Inflammatory macrophage treated with lipopolysaccharide for 1 hour (primary cell): ENCODE measurements at regions not wholly inside any gene's neighbourhood (a gene's known extent, or its start where the extent isn't known, plus 50 kb on each side); places are given as distances from the start of the nearest gene placed in this dataset.
"Not testable (repeated sequence)": the region's sequence is repeated elsewhere in the genome, so short reads cannot be mapped to it uniquely, and the experiment has no call there.

Experiments
- DNase-seq, 2 donors: peaks; one replicate each; pipeline ENCODE4 v3.0.0-alpha.2; 2020 to 2022

GRCh38 chr5:30581198-30581935 lies 612.1 kb upstream of the CDH6 start:
- DNase-seq, result no peak

- no peak for DNase-seq
Measured at GRCh38 chr5:30574761-30575160, 618.7 kb upstream of the CDH6 start.

DNA sequence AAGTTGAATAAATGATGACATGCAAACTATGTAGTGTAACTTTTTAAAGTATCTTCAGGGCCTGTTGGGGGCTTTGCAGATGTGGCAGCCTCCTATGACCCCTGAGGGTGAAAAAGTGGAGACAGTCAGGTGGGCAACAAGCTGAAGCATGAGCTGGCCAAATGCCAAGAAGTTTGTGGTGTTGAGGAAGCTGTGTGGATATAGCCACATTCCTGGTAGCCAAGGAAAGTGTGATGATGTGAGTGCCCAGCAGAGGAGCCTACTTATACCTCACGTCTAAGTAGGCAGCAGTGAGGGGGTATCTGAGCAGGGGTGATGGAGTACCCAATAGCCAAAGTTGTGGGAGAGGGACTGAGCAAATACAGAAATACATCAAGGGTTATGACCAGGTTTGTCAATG lies 621.2 kb upstream of the CDH6 start:
- DNase-seq, result no peak

GRCh38 chr5:30561771-30562170 lies 631.7 kb upstream of the CDH6 start:
- no peak for DNase-seq

DNA sequence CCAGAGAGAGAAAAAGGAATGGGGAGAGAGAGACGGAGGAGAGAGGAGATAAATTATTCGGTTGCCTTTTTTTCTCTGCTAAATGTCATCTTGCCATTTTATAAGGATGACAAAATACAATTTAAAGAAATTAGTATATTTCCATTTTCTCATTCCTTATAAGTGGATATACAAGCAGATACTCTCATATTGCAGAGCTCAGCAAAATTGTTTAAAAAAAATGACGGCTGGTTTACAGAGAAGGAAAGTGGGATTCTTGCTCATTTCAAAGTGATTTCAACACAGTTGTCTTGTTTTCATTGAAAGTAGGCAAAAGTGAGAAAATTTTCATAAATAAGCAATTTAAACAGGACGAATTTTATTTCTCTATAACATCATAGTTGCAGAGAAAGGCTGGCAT lies 641.9 kb upstream of the CDH6 start:
- DNase-seq, result no peak

- no peak for DNase-seq
Measured at GRCh38 chr5:30548580-30549305, 644.7 kb upstream of the CDH6 start.

DNA sequence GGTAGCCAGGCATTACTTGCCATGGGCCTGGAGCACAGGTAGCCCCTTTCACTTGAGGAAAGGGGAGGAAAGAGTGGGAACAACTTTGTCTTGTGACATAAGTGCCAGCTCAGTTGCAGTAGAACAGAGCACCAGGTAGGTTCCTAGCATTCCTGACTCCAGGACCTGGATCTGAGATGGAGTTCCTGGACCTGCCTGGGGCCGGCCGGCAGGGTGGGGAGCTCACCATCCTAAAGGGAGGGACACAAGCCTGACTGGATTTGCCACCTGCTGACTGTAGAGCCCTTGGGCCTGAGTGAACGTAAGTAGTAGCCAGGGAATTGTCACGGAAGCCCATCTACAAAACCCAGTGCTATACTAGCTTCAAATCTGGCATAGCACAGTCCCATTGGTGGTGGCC lies 653.3 kb upstream of the CDH6 start:
- DNase-seq, result no peak

DNA sequence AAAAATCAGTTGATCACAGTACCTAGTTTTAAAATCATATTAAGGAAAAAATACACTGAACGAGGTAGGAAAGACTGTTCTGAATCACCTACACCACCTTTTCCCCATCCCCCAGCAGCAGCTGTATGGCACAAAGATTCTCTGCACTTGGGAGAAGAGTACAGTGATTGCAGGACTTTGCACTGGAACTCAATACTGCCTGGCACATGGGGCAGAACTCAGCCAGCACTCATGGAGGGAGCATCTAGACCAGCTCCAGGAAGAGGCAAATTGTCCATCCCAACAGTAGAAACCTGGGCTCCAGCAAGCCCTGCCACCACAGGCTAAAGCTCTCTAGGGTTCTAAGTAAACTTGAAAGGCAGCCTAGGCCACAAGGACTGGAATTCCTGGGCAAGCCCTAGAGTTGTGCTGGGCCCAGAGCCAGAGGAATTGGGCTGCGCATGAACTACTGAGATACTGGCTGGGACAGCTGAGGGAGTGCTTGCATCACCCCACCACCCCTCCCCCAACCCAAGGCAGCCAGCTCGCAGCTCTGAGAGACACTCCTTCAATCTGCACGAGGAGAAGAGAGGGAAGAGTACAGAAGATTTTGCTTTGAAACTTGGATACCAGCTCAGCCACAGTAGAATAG lies 654.4 kb upstream of the CDH6 start:
- no peak for DNase-seq

GRCh38 chr5:30525353-30525752 lies 668.1 kb upstream of the CDH6 start:
- no peak for DNase-seq

DNA sequence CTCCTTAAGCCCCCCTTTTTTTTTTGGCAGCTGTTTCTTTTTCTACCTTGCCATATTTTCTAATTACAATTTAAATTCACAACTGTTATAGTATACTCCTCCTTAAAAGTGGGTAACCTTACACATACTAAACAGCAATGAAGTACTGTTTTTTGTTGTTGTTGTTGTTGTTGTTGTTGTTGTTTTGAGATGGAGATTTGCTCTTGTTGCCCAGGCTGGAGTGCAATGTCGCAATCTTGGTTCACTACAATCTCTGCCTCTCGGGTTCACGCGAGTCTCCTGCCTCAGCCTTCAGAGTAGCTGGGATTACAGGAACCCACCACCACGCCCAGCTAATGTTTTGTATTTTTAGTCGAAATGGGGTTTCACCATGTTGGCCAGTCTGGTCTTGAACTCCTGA lies 669.1 kb upstream of the CDH6 start:
- no peak for DNase-seq

DNA sequence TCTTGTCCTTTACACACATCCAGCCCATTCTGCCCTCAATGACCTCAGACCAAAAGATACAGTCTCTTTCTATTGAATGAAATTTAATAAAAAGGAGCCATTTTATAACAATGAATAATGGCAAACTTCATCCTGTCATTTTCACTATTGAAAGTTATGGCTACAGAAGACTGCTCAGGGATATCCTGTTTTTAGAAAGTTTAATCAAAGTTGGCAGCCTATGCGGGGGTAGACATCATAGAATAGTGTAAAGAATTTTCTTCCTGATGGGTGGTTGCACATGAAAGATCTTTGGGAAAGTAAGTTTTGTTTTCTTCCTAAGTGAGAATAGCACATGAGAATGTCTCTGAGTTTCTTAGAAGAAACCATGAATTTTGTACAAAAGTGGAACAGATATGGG lies 670.4 kb upstream of the CDH6 start:
- DNase-seq, result no peak

- no peak for DNase-seq
Measured at GRCh38 chr5:30505014-30505886, 688.2 kb upstream of the CDH6 start.

DNA sequence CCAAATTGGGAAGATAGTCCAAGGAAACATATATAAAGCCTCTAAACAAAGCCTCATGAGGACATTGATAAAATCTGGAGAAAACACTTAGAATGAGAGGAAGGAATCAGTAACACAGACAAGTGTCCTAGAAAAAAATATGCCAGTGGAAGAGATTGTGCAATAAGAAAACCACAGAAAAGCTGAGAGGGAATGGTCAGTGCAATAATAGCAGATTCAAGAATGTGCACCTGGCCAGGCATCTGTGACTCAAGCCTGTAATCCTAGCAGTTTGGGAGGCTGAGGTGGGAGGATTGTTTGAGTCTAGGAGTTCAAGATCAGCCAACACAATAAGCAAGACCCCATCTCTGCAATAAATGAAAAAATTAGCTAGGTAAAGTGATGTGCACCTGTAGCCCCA lies 691.2 kb upstream of the CDH6 start:
- no peak for DNase-seq

DNA sequence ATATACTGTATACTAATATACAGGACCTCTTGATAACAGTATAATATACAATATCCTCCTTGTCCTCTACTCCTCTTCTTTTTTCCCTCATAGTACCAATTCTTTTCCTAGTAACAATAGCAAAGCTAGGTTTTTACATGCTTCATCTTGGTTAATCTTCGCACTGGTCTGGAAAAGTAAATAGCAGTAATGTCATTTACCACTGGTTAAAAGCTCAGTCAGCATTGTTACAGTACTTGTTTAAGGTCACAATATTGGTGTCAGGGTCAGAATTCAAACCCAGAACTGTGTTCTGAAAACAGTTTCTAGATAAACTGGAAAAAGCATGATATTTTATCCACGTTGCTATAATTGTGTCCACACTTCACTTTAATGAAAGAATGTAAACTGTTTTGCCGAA lies 692.4 kb upstream of the CDH6 start:
- no peak for DNase-seq

- no peak for DNase-seq
Measured at GRCh38 chr5:30500513-30500912, 693.0 kb upstream of the CDH6 start.

DNA sequence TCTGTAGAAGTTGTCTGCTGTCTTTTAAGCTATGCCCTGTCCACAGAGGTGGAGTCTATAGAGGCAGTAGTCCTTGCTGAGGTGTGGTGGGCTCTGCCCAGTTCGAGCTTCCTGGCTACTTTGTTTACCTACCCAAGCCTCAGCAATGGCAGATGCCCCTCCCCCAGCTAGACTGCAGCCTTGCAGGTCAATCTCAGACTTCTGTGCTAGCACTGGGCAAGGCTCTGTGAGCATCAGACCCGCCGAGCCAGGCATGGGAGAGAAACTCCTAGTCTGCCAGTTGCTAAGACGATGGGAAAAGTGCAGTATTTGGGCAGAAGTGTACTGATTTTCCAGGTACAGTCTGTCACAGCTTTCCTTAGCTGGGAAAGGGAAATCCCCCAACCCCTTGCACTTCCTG lies 694.1 kb upstream of the CDH6 start:
- DNase-seq, result no peak

- no peak for DNase-seq
Measured at GRCh38 chr5:30498972-30499371, 694.5 kb upstream of the CDH6 start.

- not testable (repeated sequence) for DNase-seq
Measured at GRCh38 chr5:30498509-30498908, 695.0 kb upstream of the CDH6 start.

DNA sequence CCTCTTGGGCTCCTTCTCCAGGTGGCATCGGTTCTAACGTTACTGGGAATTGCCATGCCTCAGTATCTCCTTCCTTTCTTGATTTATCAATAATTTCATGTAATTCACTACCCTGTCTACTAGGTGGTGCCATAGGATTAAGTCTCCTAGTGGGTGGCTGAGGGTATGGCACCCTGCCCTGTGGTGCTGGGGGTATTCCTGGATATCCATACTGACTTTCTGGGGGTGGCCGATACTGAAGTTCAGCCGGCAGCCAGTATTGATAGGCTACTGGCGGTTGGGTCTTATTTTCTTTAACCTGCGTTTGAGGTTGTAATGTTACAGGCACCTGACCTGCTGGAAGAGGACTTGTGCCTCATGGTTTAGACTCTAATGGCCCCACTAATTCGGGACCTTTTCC lies 699.4 kb upstream of the CDH6 start:
- not testable (repeated sequence) for DNase-seq

DNA sequence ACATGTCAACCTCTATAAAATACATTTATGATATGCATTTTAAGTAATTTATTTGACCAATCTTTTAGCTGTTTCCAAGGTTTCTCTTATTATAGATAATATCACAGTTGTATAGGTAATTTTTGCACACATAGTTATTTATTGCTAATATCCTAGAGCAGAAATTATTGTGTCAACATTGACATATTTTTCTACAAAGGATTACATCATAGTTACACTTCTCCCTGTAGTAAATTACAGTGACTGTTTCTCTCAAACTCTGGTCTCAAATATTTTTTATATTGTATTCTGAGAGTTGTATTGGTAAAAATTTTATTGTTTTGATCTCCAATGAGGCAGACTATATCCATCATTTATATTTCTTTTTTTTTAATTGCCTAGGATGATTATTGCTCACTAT lies 714.4 kb upstream of the CDH6 start:
- DNase-seq, result no peak

DNA sequence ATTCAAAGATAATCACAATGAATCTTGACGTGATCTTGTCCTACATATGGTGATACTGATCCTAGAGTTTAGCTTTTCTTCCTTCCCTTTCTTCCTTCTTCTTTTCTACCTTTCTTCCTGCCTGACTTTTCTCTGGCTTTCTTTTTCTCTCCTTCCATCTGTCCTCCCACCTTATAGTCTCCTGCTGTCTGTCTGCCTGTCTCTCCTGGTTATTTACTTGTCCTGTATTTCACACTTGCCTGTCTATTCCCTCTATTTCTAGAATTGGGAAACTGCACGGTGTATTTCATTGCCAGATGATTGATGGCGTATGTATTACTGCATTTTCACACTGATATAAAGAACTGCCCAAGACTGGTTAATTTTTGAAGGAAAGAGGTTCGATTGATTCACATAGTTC lies 718.1 kb upstream of the CDH6 start:
- DNase-seq, result no peak

DNA sequence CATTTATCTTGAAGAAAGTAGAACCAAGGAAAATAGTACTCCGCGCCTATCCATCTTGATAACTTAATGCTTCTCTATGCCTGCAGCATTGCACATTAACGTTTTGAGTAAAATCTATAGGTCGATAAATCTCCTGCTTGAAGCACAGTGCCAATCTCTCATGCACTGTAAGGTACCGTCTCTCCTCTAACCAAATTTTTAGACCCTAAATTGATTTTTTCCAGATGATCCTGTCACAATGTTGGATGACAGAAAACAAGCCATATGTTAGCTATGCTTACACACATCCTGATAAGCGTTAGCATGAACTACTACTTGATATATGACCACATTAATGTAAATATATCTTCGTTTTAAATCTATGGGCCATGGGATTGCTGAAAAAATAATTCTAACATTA lies 723.8 kb upstream of the CDH6 start:
- no peak for DNase-seq

- no peak for DNase-seq
Measured at GRCh38 chr5:30458681-30459080, 734.8 kb upstream of the CDH6 start.
